ENCODE measurements at regions not wholly inside any gene's neighbourhood (a gene's known extent, or its start where the extent isn't known, plus 50 kb on each side); places are given as distances from the start of the nearest gene placed in this dataset.

- no peak for DNase-seq (ENCODE audit: extremely low read depth, low read depth)
- no peak for TF ChIP-seq CTCF (IDR thresholded peaks at IDR 0.05; ENCODE audit: low read depth, low read length)
Measured at GRCh38 chr1:17967623-17968255, 139.9 kb upstream of the IGSF21 start.

GRCh38 chr1:17970757-17971156 lies 136.8 kb upstream of the IGSF21 start:
- no peak for TF ChIP-seq CTCF (IDR thresholded peaks at IDR 0.05; ENCODE audit: low read depth, low read length)
- no peak for DNase-seq (ENCODE audit: extremely low read depth, low read depth)

- no peak for TF ChIP-seq CTCF (IDR thresholded peaks at IDR 0.05; ENCODE audit: low read depth, low read length)
- no peak for DNase-seq (ENCODE audit: extremely low read depth, low read depth)
Measured at GRCh38 chr1:17973694-17974093, 133.9 kb upstream of the IGSF21 start.

- TF ChIP-seq CTCF (IDR thresholded peaks at IDR 0.05; ENCODE audit: low read depth, low read length), result no peak
- DNase-seq (ENCODE audit: extremely low read depth, low read depth), result no peak
Measured at GRCh38 chr1:17976854-17977253, 130.7 kb upstream of the IGSF21 start.

- no peak for TF ChIP-seq CTCF (IDR thresholded peaks at IDR 0.05; ENCODE audit: low read depth, low read length)
Measured at GRCh38 chr1:17978016-17978415, 129.6 kb upstream of the IGSF21 start.

GRCh38 chr1:17979815-17980214 lies 127.8 kb upstream of the IGSF21 start:
- DNase-seq (ENCODE audit: extremely low read depth, low read depth), result no peak
- no peak for TF ChIP-seq CTCF (IDR thresholded peaks at IDR 0.05; ENCODE audit: low read depth, low read length)

More at GRCh38 chr1:17978016-17978415, 129.6 kb upstream of the IGSF21 start:
- no peak for DNase-seq (ENCODE audit: extremely low read depth, low read depth)

- TF ChIP-seq CTCF (IDR thresholded peaks at IDR 0.05; ENCODE audit: low read depth, low read length), result no peak
- no peak for DNase-seq (ENCODE audit: extremely low read depth, low read depth)
Measured at GRCh38 chr1:17982197-17982596, 125.4 kb upstream of the IGSF21 start.
